Ovary (tissue), 3 donors: ENCODE measurements at regions not wholly inside any gene's neighbourhood (a gene's known extent, or its start where the extent isn't known, plus 50 kb on each side); places are given as distances from the start of the nearest gene placed in this dataset.

Experiments used
- CTCF ChIP-seq, 3 donors: fragments of 450-650 bp in 2 of 3; fragments of 200-600 bp in 1 of 3; IDR thresholded peaks; one replicate each; pipeline versions ENCODE4 v1.5.1 to v1.8.0; 2016 to 2022; ENCODE audit warnings: antibody characterized with exemption in 3 of 3, mild to moderate bottlenecking in 1 of 3
- EP300 ChIP-seq: sonication (generic); formaldehyde crosslinking; IDR thresholded peaks from one replicate; pipeline ENCODE4 v1.6.1; 2017; ENCODE audit warnings: antibody characterized with exemption
- POLR2A ChIP-seq: fragments of 450-650 bp; IDR thresholded peaks from one replicate; pipeline ENCODE4 v1.6.1; 2017; ENCODE audit warnings: antibody characterized with exemption, mild to moderate bottlenecking, moderate library complexity
- donor health status: DM: no; HTN: no; CAD: no.

- TF ChIP-seq CTCF (IDR thresholded peaks at IDR 0.05) (no peak), EP300 (no peak), POLR2A (no peak)
Observed at GRCh38 chr3:66113542-66113941, 74.8 kb upstream of the MAGI1 start.
